Tibial artery (tissue), 4 donors: ENCODE measurements at regions not wholly inside any gene's neighbourhood (a gene's known extent, or its start where the extent isn't known, plus 50 kb on each side); places are given as distances from the start of the nearest gene placed in this dataset.

ENCODE experiments used
- DNase-seq, 2 donors: peaks; one replicate each; pipeline ENCODE4 v3.0.0-alpha.2; 2019
- H3K27ac ChIP-seq, 2 donors: fragments of 200-600 bp; sonication (generic) in 1 of 2; 1 replicate in 1 of 2; 2 replicates in 1 of 2; pipeline ENCODE4 v1.5.1; 2018 to 2019; ENCODE audit warnings: mild to moderate bottlenecking in 1 of 2
- H3K27me3 ChIP-seq, 2 donors: fragments of 200-600 bp; sonication (generic) in 1 of 2; one replicate each; pipeline versions ENCODE4 v1.5.1 to v1.6.0; 2016 to 2019
- H3K36me3 ChIP-seq, 3 donors: fragments of 200-600 bp; sonication (generic) in 2 of 3; one replicate each; pipeline ENCODE4 v1.5.1; 2016 to 2019; ENCODE audit warnings: mild to moderate bottlenecking in 2 of 3
- H3K4me1 ChIP-seq, 4 donors: fragments of 200-600 bp; sonication (generic) in 2 of 4; 1 replicate in 3 of 4; 2 replicates in 1 of 4; pipeline ENCODE4 v1.5.1; 2016 to 2019
- H3K4me3 ChIP-seq, 2 donors: fragments of 200-600 bp; sonication (generic) in 1 of 2; 1 replicate in 1 of 2; 2 replicates in 1 of 2; pipeline ENCODE4 v1.5.1; 2018 to 2019; ENCODE audit warnings: mild to moderate bottlenecking in 2 of 2
- H3K9me3 ChIP-seq, 3 donors: fragments of 200-600 bp; sonication (generic) in 1 of 3; one replicate each; pipeline ENCODE4 v1.5.1; 2016 to 2019
- intact Hi-C: fragments of 100-400 bp; cut with DNase I; formaldehyde crosslinking; loops from one replicate; pipeline ENCODE4 v1.15.0; 2023; ENCODE audit warnings: low total_unique reads
- TF ChIP-seq, protein P1 (sequence below), 2 experiments: fragments of 200-600 bp in 1 of 2; fragments of 450-650 bp in 1 of 2; IDR thresholded peaks; one replicate each; pipeline ENCODE4 v1.5.1; 2017 to 2019; ENCODE audit warnings: antibody characterized with exemption in 2 of 2, mild to moderate bottlenecking in 1 of 2, moderate library complexity in 1 of 2

DNA sequence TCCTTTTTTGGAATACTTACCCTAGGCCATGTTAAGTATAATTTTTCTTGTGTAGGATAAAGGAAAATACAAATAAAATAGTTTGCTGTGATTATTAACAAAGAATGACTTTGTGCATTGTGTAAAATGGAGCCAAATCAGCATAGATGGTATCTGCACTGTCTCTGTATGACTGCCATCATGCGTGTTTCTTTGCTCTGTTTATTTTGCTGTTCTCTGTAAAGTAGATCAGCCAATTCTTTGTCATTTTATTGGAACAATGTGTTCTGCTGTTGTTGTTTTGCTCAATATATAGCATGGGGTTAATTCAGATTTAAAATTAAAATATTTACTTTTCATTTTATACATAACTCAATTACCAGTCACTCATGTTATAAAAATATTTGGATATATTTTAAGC, 181.3 kb upstream of the UBE2E3 start:
- H3K27me3 ChIP-seq = no peaks in the 10 kb centered on the region
- H3K4me1 ChIP-seq = no peaks in the 10 kb centered on the region
- no peaks in the 10 kb centered on the region for H3K9me3 ChIP-seq
- intact Hi-C loops = no loop called here
- no peak overlapping the region for H3K4me3 ChIP-seq
- no peak for DNase-seq
- no peak overlapping the region for H3K27ac ChIP-seq
- TF ChIP-seq, protein P1, sequence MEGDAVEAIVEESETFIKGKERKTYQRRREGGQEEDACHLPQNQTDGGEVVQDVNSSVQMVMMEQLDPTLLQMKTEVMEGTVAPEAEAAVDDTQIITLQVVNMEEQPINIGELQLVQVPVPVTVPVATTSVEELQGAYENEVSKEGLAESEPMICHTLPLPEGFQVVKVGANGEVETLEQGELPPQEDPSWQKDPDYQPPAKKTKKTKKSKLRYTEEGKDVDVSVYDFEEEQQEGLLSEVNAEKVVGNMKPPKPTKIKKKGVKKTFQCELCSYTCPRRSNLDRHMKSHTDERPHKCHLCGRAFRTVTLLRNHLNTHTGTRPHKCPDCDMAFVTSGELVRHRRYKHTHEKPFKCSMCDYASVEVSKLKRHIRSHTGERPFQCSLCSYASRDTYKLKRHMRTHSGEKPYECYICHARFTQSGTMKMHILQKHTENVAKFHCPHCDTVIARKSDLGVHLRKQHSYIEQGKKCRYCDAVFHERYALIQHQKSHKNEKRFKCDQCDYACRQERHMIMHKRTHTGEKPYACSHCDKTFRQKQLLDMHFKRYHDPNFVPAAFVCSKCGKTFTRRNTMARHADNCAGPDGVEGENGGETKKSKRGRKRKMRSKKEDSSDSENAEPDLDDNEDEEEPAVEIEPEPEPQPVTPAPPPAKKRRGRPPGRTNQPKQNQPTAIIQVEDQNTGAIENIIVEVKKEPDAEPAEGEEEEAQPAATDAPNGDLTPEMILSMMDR (IDR thresholded peaks at IDR 0.05) = no peak
- no peaks in the 10 kb centered on the region for H3K36me3 ChIP-seq

DNA sequence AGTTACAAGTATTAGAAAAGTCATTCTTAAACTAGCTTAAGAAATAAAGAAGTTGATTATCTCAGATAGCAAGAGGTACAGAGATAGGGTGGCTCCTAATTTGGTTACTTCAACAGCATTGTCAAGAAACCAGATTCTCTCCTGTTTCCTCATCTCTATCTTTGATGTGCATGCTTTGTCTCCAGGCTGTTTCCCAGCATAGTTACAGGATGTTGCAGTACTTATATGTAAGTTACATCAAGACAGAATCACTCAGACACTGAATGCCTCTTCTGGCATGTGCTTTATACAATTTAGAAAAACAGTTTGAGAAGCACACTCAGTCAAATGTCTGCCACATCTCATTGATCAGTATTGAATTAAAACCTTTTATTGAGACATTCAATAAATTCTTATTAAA, 189.5 kb upstream of the UBE2E3 start:
- Histone ChIP-seq H3K27me3 (no peaks in the 10 kb centered on the region), H3K36me3 (no peaks in the 10 kb centered on the region), H3K4me3 (no peak overlapping the region), H3K27ac (no peak overlapping the region), H3K9me3 (no peaks in the 10 kb centered on the region), H3K4me1 (no peaks in the 10 kb centered on the region)
- no peak for DNase-seq
- TF ChIP-seq, protein P1 (IDR thresholded peaks at IDR 0.05) = no peak
- intact Hi-C loops = no loop called here

DNA sequence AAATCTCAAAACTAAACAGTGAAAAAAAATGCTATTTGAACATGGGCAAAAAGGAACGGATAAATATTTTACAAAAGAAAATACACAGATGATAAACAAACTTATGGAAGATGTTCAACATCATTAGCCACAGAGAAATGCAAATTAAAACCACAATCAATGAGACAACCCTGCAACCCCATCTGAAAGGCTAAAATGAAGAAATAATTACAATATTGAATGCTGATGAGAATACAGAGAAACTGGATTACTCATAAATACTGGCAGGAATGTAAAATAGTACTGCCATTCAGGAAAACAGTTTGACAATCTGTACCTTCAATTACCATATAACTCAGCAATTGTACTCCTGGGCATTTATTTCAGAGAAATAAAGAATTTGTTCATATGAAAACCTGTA, 193.1 kb upstream of the UBE2E3 start:
- H3K4me3 ChIP-seq = no peak overlapping the region
- TF ChIP-seq, protein P1 (IDR thresholded peaks at IDR 0.05) = no peak
- intact Hi-C loops = no loop called here

DNA sequence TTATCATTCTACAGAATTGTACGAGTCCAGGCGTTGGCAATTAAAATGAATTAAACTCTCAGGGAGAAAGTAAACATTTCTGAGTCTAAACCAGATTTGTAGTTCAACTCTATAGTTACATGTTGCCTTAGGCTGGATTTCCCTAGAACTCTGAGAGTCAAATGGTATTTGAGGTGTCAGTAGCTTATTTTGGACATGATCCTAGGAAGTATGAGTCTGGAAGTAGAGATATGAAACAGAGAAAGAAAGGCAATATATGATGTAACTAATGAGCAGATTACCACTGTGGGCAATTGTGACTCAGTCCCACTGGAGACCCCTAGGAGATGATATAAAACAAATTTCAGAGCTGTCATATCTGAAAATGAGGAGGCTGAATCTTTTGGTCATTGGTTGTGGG, 199.1 kb upstream of the UBE2E3 start:
- Histone ChIP-seq H3K27me3 (no peaks in the 10 kb centered on the region), H3K4me3 (no peak overlapping the region), H3K9me3 (no peaks in the 10 kb centered on the region), H3K27ac (no peak overlapping the region), H3K4me1 (no peaks in the 10 kb centered on the region), H3K36me3 (no peaks in the 10 kb centered on the region)
- DNase-seq = no peak
- intact Hi-C loops = no loop called here
- TF ChIP-seq, protein P1 (IDR thresholded peaks at IDR 0.05) = no peak

More for the DNA sequence above, 193.1 kb upstream of the UBE2E3 start:
- Histone ChIP-seq H3K27me3 (no peaks in the 10 kb centered on the region), H3K4me1 (no peaks in the 10 kb centered on the region), H3K27ac (no peak overlapping the region), H3K9me3 (no peaks in the 10 kb centered on the region), H3K36me3 (no peaks in the 10 kb centered on the region)
- DNase-seq = no peak

DNA sequence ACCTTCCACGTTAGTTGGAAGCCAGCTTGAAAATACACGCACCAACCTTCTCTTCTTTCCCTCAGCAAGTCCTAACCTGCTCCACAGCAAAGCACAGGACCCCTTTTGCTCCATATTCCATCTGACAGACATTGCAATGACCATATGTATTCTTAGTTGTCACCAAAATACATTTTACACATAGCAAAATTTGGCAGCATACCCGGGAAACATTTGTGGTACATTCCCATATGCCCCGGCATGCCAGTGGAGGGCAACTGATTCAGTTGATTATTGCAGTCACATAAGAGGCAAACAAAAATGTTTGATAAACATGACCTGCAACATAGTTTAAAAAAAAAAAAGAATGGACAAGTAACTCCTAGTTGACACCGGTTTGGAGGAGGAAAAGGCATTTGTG, 202.1 kb upstream of the UBE2E3 start:
- Histone ChIP-seq H3K36me3 (no peaks in the 10 kb centered on the region), H3K4me1 (no peaks in the 10 kb centered on the region), H3K9me3 (no peaks in the 10 kb centered on the region), H3K27ac (no peak overlapping the region), H3K27me3 (no peaks in the 10 kb centered on the region), H3K4me3 (no peak overlapping the region)
- intact Hi-C loops = no loop called here
- TF ChIP-seq, protein P1 (IDR thresholded peaks at IDR 0.05) = no peak
- no peak for DNase-seq

DNA sequence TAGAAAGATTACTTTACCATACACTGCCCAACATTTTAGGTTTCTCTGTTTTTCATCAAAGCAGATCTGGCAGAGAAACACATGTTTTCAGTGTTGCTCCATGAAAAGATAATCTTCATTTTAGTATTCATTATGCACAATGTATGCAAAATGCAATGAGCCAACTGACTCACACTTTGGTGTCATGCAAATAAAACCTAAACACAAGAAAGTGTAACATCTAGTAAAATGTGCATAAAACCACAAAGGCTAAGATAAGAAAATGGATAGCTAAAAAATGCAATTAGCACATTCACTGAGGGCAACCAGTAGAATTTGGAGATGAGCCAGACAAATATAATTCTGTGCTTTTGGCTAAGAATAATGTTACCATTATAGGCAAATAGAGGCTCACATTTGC, 203.5 kb upstream of the UBE2E3 start:
- Histone ChIP-seq H3K27ac (no peak overlapping the region), H3K36me3 (no peaks in the 10 kb centered on the region), H3K4me1 (no peaks in the 10 kb centered on the region), H3K9me3 (no peaks in the 10 kb centered on the region), H3K27me3 (no peaks in the 10 kb centered on the region), H3K4me3 (no peak overlapping the region)
- no peak for DNase-seq
- TF ChIP-seq, protein P1 (IDR thresholded peaks at IDR 0.05) = no peak
- intact Hi-C loops = no loop called here
